Loucy (cell line): ENCODE measurements at regions not wholly inside any gene's neighbourhood (a gene's known extent, or its start where the extent isn't known, plus 50 kb on each side); places are given as distances from the start of the nearest gene placed in this dataset.

Experiments used
- H2AFZ ChIP-seq: fragments of 200-600 bp; sonication (generic); 2 replicates; pipeline ENCODE4 v1.6.0; 2016; ENCODE audit warnings: antibody characterized with exemption, mild to moderate bottlenecking, low read length, moderate library complexity
- H3F3A ChIP-seq: fragments of 200-600 bp; 2 replicates; pipeline ENCODE4 v1.6.0; 2016; ENCODE audit warnings: antibody characterized with exemption, low read depth, mild to moderate bottlenecking
- H3K27me3 ChIP-seq: fragments of 200-600 bp; sonication (generic); 2 replicates; pipeline ENCODE4 v1.6.1; 2014; ENCODE audit warnings: low read length, mild to moderate bottlenecking; ENCODE audit not compliant: insufficient read depth, poor library complexity, severe bottlenecking
- H3K36me3 ChIP-seq: fragments of 200-600 bp; sonication (generic); 2 replicates; pipeline ENCODE4 v1.6.1; 2016; ENCODE audit warnings: low read length; ENCODE audit not compliant: insufficient read depth
- H3K4me1 ChIP-seq: fragments of 200-600 bp; sonication (generic); 2 replicates; pipeline ENCODE4 v1.5.1; 2014; ENCODE audit warnings: low read length, mild to moderate bottlenecking; ENCODE audit not compliant: insufficient read depth, poor library complexity, severe bottlenecking
- H3K4me2 ChIP-seq: fragments of 200-600 bp; sonication (generic); 2 replicates; pipeline ENCODE4 v1.6.0; 2014; ENCODE audit warnings: antibody characterized with exemption, low read length, low read depth, mild to moderate bottlenecking; ENCODE audit not compliant: poor library complexity, severe bottlenecking
- H3K4me3 ChIP-seq: fragments of 200-600 bp; sonication (generic); 2 replicates; pipeline ENCODE4 v1.5.1; 2014; ENCODE audit warnings: low read length, mild to moderate bottlenecking, mixed read lengths; ENCODE audit not compliant: poor library complexity, severe bottlenecking
- H3K79me2 ChIP-seq: fragments of 200-600 bp; sonication (generic); 2 replicates; pipeline ENCODE4 v1.6.1; 2014; ENCODE audit warnings: low read length; ENCODE audit not compliant: insufficient read depth
- H3K9ac ChIP-seq: fragments of 200-600 bp; sonication (generic); 2 replicates; pipeline ENCODE4 v1.6.0; 2014; ENCODE audit warnings: mild to moderate bottlenecking, low read depth, low read length, moderate library complexity; ENCODE audit not compliant: poor library complexity, severe bottlenecking
- H3K9me2 ChIP-seq: fragments of 200-600 bp; sonication (generic); replicated peaks from 2 replicates; pipeline ENCODE4 v1.6.1; 2016; ENCODE audit warnings: low read depth, low read length, mixed read lengths
- H3K9me3 ChIP-seq: fragments of 200-600 bp; sonication (generic); 2 replicates; pipeline ENCODE4 v1.6.1; 2014; ENCODE audit warnings: mild to moderate bottlenecking, antibody characterized with exemption, low read length, low read depth; ENCODE audit not compliant: insufficient read depth
- H4K20me1 ChIP-seq: fragments of 200-600 bp; sonication (generic); 2 replicates; pipeline ENCODE4 v1.6.0; 2014; ENCODE audit warnings: antibody characterized with exemption, low read length, mild to moderate bottlenecking; ENCODE audit not compliant: insufficient read depth, poor library complexity, severe bottlenecking
- CTCF ChIP-seq: fragments of 200-600 bp; sonication (generic); conservative IDR thresholded peaks from 2 replicates; pipeline ENCODE4 v1.5.1; 2014; ENCODE audit warnings: mild to moderate bottlenecking, antibody characterized with exemption, low read length
- EZH2phosphoT487 ChIP-seq: fragments of 200-600 bp; IDR thresholded peaks from 2 replicates; pipeline ENCODE4 v1.6.1; 2018; ENCODE audit warnings: antibody characterized with exemption, mild to moderate bottlenecking, moderate library complexity, borderline replicate concordance

GRCh38 chr12:17918013-17918412 lies 172.0 kb downstream of the RERGL start:
- H3K4me1 ChIP-seq = no peaks in the 10 kb centered on the region
- no peaks in the 10 kb centered on the region for H3F3A ChIP-seq
- no peak overlapping the region for H3K4me3 ChIP-seq
- H3K9me2 ChIP-seq = no peaks in the 10 kb centered on the region
- H3K9me3 ChIP-seq = no peaks in the 10 kb centered on the region
- H2AFZ ChIP-seq = no peak overlapping the region
- no peak for TF ChIP-seq EZH2phosphoT487
- TF ChIP-seq CTCF = no peak
- H3K27me3 ChIP-seq = no peaks in the 10 kb centered on the region
- H3K79me2 ChIP-seq = no peaks in the 10 kb centered on the region
- no peak overlapping the region for H3K4me2 ChIP-seq
- H3K36me3 ChIP-seq = no peaks in the 10 kb centered on the region
- H4K20me1 ChIP-seq = no peaks in the 10 kb centered on the region
- H3K9ac ChIP-seq = no peak overlapping the region

GRCh38 chr12:17884581-17884980 lies 205.4 kb downstream of the RERGL start:
- Histone ChIP-seq H3K4me2 (no peak overlapping the region), H3K4me3 (no peak overlapping the region), H3K36me3 (no peaks in the 10 kb centered on the region), H3K9me2 (no peaks in the 10 kb centered on the region), H3K4me1 (no peaks in the 10 kb centered on the region), H2AFZ (no peak overlapping the region), H3K9me3 (no peaks in the 10 kb centered on the region), H4K20me1 (no peaks in the 10 kb centered on the region), H3K9ac (no peak overlapping the region), H3K27me3 (no peaks in the 10 kb centered on the region), H3F3A (no peaks in the 10 kb centered on the region), H3K79me2 (no peaks in the 10 kb centered on the region)
- TF ChIP-seq EZH2phosphoT487 (no peak), CTCF (no peak)

- H3K9me3 ChIP-seq = no peaks in the 10 kb centered on the region; the same call in 1 of the 2 replicates
- no peaks in the 10 kb centered on the region for H4K20me1 ChIP-seq
- no peak overlapping the region for H2AFZ ChIP-seq
- no peaks in the 10 kb centered on the region for H3K4me1 ChIP-seq
- no peaks in the 10 kb centered on the region for H3K36me3 ChIP-seq
- H3K4me2 ChIP-seq = no peak overlapping the region
- no peaks in the 10 kb centered on the region for H3F3A ChIP-seq
- H3K27me3 ChIP-seq = no peaks in the 10 kb centered on the region
- H3K4me3 ChIP-seq = no peak overlapping the region
- TF ChIP-seq EZH2phosphoT487 (no peak), CTCF (no peak)
- no peaks in the 10 kb centered on the region for H3K9me2 ChIP-seq
- no peaks in the 10 kb centered on the region for H3K79me2 ChIP-seq
- H3K9ac ChIP-seq = no peak overlapping the region
Measured at GRCh38 chr12:17878714-17879113, 211.3 kb downstream of the RERGL start.
